Activated CD8-positive, alpha-beta T cell treated with anti-CD3 and anti-CD28 coated beads, Interleukin-2, amount 10 ng/mL, durations not matched to agents 7 days and 5 days (primary cell): ENCODE measurements at regions not wholly inside any gene's neighbourhood (a gene's known extent, or its start where the extent isn't known, plus 50 kb on each side); places are given as distances from the start of the nearest gene placed in this dataset.

Experiments used
- ATAC-seq: fragments of 150-1000 bp; cut with Tn5 transposase; one replicate; pipeline ENCODE4 v1.10.0; 2021; ENCODE audit warnings: moderate library complexity
- CTCF ChIA-PET: fragments of 350-600 bp; sonication (Branson Sonifier 250); formaldehyde crosslinking; loops from one replicate; lab custom pipeline; 2021; ENCODE audit warnings: antibody characterized with exemption; lab: Charles Lee
- POLR2A ChIA-PET: fragments of 350-600 bp; sonication (Branson Sonifier 250); formaldehyde crosslinking; loops from one replicate; lab custom pipeline; 2021; ENCODE audit warnings: antibody characterized with exemption; lab: Charles Lee
- DNase-seq: peaks from one replicate; pipeline ENCODE4 v3.0.0-alpha.2; 2020
- H3K27ac Mint-ChIP-seq: one replicate; pipeline ENCODE4 v1.8.0; 2021; ENCODE audit warnings: mild to moderate bottlenecking, mixed read lengths
- H3K27me3 Mint-ChIP-seq: one replicate; pipeline ENCODE4 v1.8.0; 2021; ENCODE audit warnings: low read depth, mixed read lengths
- H3K36me3 Mint-ChIP-seq: one replicate; pipeline ENCODE4 v1.8.0; 2021; ENCODE audit warnings: low read depth, mixed read lengths
- H3K4me1 Mint-ChIP-seq: one replicate; pipeline ENCODE4 v1.8.0; 2021; ENCODE audit warnings: low read depth, mixed read lengths
- H3K4me3 Mint-ChIP-seq: one replicate; pipeline ENCODE4 v1.8.0; 2021; ENCODE audit warnings: mild to moderate bottlenecking, mixed read lengths
- H3K9me3 Mint-ChIP-seq: one replicate; pipeline ENCODE4 v1.8.0; 2022; ENCODE audit warnings: mixed read lengths; ENCODE audit not compliant: insufficient read depth

DNA sequence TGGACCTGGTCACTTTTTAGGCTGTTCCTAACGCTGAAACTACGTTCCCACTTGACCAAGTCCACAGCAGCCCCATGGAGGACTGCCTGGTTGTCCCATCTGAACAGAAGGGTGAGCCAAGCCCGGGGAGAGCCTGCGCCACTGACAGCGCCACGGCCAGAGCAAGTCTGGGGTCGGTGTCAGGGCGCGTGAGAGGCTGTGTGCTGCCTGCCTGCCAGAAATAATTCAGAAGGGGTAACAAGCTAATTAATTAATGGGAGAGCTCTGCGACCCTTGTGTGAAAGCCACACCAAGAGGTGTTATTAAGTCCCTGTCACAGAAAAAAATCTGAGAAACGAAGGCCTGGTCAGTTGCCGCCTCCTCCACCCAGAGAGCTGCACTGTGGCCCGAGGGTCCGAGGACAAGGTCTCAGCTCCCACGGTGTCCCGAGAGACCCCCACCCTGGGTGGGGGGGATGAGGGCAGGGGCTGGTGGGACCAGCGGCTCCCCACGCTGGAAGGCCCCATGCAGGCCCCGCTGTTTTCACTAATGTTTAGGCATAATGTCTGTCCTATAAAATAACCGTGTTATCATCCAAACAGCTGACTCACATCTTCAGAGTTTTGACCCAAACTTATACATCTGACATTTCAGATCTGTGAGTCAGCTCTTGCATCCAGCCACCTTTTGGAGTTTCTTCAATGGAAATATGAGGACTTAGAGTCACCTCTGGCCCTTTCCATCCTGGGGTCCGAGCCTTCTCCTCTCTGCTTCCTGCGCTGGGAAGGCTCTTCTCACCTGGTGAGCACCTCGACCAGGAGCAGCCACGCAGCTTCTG is 58.5 kb downstream of the DLL1 start:
- H3K9me3 Mint-ChIP-seq, result no peaks in the 10 kb centered on the region
- no peaks in the 10 kb centered on the region for H3K36me3 Mint-ChIP-seq
- CTCF ChIA-PET, result no interaction called here
- H3K27me3 Mint-ChIP-seq, result peaks cover 4% of the 10 kb centered on the region
- no peaks in the 10 kb centered on the region for H3K4me1 Mint-ChIP-seq
- H3K4me3 Mint-ChIP-seq, result no peak overlapping the region
- H3K27ac Mint-ChIP-seq, result no peak overlapping the region
- DNase-seq (no peak), ATAC-seq (no peak)
- POLR2A ChIA-PET, result no interaction called here

DNA sequence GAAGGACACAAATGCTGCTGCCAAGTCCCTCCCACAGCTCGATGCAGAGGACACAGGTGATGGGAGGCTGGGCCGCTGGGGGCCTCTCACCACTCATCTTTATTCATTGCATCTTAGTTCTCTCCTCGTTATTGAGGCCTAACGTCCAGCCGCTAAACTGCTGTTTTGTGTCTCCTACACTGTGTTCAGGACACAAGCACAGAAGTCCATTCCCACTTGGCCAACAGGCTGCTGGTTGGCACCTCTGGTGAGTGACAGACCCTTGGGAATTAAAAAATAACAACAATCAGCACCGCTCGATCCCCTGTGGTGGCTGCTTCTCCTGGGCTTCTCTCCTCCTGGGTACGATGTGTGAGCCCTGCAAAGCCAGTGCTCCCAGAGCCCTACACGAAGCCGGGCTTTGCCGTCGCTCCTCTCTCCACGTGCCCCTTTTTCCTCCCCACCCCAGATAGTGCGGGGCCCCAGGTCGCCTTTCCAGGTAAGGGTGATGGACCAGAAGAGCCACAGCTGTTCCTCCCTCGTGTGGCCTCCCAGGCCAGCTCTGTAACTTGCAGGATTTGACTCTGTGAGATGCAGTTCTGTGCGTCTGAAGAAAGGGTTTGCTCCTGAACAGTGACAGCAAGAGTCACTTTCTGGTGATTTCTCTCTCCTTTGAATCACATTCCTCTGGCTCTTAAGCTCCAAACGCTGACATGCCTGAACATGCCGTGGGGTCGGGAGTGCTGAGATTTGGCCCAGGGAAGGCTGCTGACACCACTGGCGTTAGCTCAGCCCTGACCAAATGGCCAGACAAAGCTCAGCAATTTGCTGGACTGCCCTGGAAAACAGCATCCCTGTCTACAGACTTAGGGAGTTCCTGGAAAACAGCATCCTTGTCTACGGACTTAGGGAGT is 59.3 kb downstream of the DLL1 start:
- no peak overlapping the region for H3K27ac Mint-ChIP-seq
- no peaks in the 10 kb centered on the region for H3K9me3 Mint-ChIP-seq
- H3K4me3 Mint-ChIP-seq, result no peak overlapping the region
- no peak for ATAC-seq
- H3K36me3 Mint-ChIP-seq, result no peaks in the 10 kb centered on the region
- ChIA-PET CTCF (no interaction called here), POLR2A (no interaction called here)
- H3K4me1 Mint-ChIP-seq, result no peaks in the 10 kb centered on the region
- DNase-seq, result no peak
- H3K27me3 Mint-ChIP-seq, result peaks cover 4% of the 10 kb centered on the region

DNA sequence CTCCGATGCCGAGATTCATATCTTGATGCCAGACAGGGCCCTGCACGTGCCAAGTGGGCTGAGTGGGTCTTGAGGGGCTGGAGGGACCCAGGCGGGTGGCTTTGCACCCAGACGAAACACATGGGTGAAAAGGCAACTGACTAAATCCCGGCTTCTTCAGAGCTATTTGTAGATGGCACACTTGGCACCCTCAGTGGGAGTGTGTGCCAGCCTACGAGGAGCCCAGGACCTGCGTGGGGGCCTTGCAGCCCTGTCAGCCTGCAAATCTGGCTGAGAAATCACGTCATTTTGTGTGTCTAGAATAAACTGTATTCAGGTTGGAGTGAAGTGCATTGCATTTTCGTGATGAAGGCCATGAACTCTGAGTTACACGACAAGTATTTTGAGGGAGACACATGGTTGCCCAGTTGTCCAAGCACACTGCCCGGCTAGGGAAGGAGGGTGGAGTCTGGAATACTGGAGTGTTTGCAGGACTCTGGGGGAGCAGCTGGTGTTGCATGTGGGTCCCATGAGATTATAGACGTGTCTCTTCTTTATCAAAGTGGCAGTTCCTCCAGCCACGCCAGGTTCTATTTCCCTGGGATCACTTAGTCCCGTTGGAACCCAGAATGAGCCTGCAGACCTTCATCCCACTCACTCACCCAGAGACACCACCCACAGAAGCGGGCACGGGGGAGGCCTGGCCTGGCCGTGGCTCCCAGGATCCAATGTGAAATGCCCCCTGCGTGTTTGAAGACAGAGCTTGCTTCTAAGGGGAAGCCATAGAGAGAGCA is 60.2 kb downstream of the DLL1 start:
- Mint-ChIP-seq H3K27me3 (peaks cover 3% of the 10 kb centered on the region), H3K4me1 (no peaks in the 10 kb centered on the region), H3K4me3 (no peak overlapping the region), H3K9me3 (no peaks in the 10 kb centered on the region), H3K36me3 (no peaks in the 10 kb centered on the region), H3K27ac (no peak overlapping the region)
- no peak for ATAC-seq
- ChIA-PET CTCF (no interaction called here), POLR2A (interaction anchor here (0.7 kb wide), 1 partner anchor 1275 kb away, joined by 3 read pairs; no protein-coding TSS in a partner anchor)
- no peak for DNase-seq

DNA sequence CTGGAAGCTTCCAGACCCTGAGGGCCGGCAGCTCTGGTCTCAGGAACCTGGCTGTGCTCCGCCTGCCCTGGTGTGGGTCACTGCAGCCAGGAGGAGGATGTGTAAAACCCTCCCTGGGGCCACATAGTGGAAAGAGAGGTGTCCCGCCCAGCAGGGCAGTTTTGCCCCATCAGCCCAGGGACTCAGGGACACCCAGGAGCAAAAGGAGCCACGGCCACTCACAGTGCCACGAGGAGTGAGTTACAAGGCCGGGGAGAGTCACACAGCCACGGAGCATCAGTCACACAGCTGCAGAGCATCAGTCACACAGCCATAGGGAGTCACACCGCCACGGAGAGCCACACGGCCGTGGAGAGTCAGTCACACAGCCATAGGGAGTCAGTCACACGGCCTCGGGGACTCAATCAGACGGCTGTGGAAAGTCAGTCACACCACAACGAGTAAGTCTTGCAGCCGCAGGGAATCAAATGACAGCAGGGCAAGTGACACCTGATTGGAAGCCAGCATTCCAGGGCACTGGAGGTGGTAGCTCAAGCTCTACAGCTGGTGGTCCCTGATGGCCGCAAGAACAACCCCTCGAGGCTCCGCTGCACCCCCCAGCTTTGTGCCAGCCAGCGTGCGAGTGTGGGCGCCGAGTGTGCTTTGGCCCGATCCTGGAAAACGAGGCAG is 60.9 kb downstream of the DLL1 start:
- Mint-ChIP-seq H3K9me3 (no peaks in the 10 kb centered on the region), H3K4me3 (no peak overlapping the region), H3K4me1 (no peaks in the 10 kb centered on the region), H3K27ac (no peak overlapping the region), H3K27me3 (peaks cover 8% of the 10 kb centered on the region), H3K36me3 (no peaks in the 10 kb centered on the region)
- POLR2A ChIA-PET, result interaction anchor here (0.7 kb wide), 1 partner anchor 1274 kb away, joined by 3 read pairs; no protein-coding TSS in a partner anchor
- DNase-seq, result no peak
- no peak for ATAC-seq
- CTCF ChIA-PET, result no interaction called here

GRCh38 chr6:170229396-170229795 is 61.5 kb downstream of the DLL1 start:
- POLR2A ChIA-PET, result no interaction called here
- no peak overlapping the region for H3K27ac Mint-ChIP-seq
- no peak overlapping the region for H3K4me3 Mint-ChIP-seq

DNA sequence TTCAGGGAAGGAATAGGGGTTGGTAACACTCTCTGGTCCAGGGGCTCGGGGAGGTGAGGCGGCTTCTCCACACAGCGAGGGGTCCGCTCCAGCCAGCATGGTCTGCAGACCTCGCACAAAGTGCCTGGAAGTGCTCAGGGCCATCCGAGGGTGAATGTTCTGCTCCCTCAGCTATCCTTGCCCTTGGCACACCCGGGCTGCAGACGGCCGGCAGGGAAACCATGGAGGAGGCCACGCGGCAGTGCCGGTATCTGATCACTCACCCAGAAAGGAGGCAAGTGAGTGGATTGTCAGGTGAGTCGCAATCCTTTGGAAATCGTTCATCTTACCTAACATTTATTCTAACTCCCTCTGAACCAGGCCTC is 62.0 kb downstream of the DLL1 start:
- Mint-ChIP-seq H3K36me3 (no peaks in the 10 kb centered on the region), H3K27ac (no peak overlapping the region), H3K27me3 (peaks cover 8% of the 10 kb centered on the region), H3K9me3 (no peaks in the 10 kb centered on the region), H3K4me1 (peaks cover 2% of the 10 kb centered on the region), H3K4me3 (no peak overlapping the region)
- CTCF ChIA-PET, result no interaction called here
- POLR2A ChIA-PET, result no interaction called here
- DNase-seq (no peak), ATAC-seq (no peak)

More at GRCh38 chr6:170229396-170229795, 61.5 kb downstream of the DLL1 start:
- Mint-ChIP-seq H3K36me3 (no peaks in the 10 kb centered on the region), H3K27me3 (peaks cover 8% of the 10 kb centered on the region), H3K9me3 (no peaks in the 10 kb centered on the region), H3K4me1 (no peaks in the 10 kb centered on the region)
- ATAC-seq (no peak), DNase-seq (no peak)
- CTCF ChIA-PET, result no interaction called here

- no peak overlapping the region for H3K4me3 Mint-ChIP-seq
- no peaks in the 10 kb centered on the region for H3K9me3 Mint-ChIP-seq
- peaks cover 8% of the 10 kb centered on the region for H3K27me3 Mint-ChIP-seq
- H3K36me3 Mint-ChIP-seq, result no peaks in the 10 kb centered on the region
- H3K27ac Mint-ChIP-seq, result no peak overlapping the region
- ATAC-seq, result no peak
- peaks cover 8% of the 10 kb centered on the region for H3K4me1 Mint-ChIP-seq
- no peak for DNase-seq
- ChIA-PET POLR2A (no interaction called here), CTCF (no interaction called here)
These were observed 62.6 kb downstream of the DLL1 start for GRCh38 chr6:170227996-170228945.

- POLR2A ChIA-PET, result no interaction called here
- Mint-ChIP-seq H3K4me3 (no peak overlapping the region), H3K27ac (no peak overlapping the region), H3K27me3 (peaks cover 12% of the 10 kb centered on the region), H3K4me1 (peaks cover 15% of the 10 kb centered on the region), H3K36me3 (no peaks in the 10 kb centered on the region), H3K9me3 (no peaks in the 10 kb centered on the region)
- ATAC-seq (no peak), DNase-seq (no peak)
- CTCF ChIA-PET, result no interaction called here
These were observed 63.3 kb downstream of the DLL1 start for GRCh38 chr6:170227521-170227983.

DNA sequence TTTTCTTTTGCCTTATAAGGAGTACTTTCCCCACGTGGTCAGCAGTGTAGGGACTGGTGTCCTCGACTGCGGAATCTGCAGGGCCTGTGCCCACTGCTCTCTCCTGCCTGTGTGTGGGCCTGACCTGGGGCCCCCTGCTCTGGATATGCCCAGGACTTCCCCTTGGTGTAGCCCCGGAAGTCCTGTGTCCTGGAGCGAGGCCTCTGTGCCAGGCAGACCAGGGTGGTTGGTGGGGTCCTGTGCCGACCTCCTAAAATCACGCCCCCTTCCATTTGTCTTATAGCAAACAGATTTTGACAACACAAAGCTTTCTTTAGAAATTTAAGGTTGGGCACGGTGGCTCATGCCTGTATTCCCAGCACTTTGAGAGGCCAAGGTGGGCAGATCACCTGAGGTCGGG is 64.2 kb downstream of the DLL1 start:
- CTCF ChIA-PET, result no interaction called here

DNA sequence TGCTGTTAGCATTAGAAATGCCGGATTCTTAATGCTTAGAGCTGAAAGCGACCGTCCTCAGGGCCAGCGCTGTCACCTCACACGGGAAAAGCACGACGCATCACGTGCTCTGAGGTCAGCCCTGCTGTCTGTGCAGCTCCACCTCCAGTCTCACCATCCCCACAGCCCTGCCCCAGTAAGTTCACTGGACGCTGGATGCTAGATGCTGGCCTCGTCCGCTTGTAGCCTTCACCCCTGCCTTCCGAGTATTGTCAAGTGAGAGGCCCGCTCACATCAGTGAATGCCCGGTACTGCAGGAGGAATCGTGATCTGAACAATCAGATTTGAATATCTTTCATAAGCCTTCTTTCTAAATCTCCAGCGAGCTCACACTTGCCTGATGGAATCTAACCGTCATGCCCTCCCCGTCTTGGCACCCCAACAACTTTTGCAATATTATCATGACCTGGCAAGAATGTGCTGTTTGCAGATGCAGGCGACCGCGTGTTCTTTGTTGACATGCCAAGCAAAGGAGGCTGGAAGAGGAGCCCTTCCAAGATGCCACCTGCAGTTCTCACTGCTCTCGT is 64.9 kb downstream of the DLL1 start:
- Mint-ChIP-seq H3K9me3 (no peaks in the 10 kb centered on the region), H3K4me3 (no peak overlapping the region), H3K4me1 (peaks cover 31% of the 10 kb centered on the region), H3K27me3 (peaks cover 20% of the 10 kb centered on the region), H3K36me3 (no peaks in the 10 kb centered on the region), H3K27ac (no peak overlapping the region)
- ChIA-PET POLR2A (interaction anchor here (0.5 kb wide), 1 partner anchor 227 kb away, joined by 3 read pairs; no protein-coding TSS in a partner anchor), CTCF (no interaction called here)
- ATAC-seq (no peak), DNase-seq (no peak)

More for the DNA sequence above, 64.2 kb downstream of the DLL1 start:
- no peaks in the 10 kb centered on the region for H3K36me3 Mint-ChIP-seq
- no peak overlapping the region for H3K27ac Mint-ChIP-seq
- no peak for ATAC-seq
- peaks cover 24% of the 10 kb centered on the region for H3K4me1 Mint-ChIP-seq
- peaks cover 18% of the 10 kb centered on the region for H3K27me3 Mint-ChIP-seq
- no peaks in the 10 kb centered on the region for H3K9me3 Mint-ChIP-seq
- POLR2A ChIA-PET, result no interaction called here
- DNase-seq, result no peak
- no peak overlapping the region for H3K4me3 Mint-ChIP-seq
